ENCODE measurements at regions not wholly inside any gene's neighbourhood (a gene's known extent, or its start where the extent isn't known, plus 50 kb on each side); places are given as distances from the start of the nearest gene placed in this dataset.

DNA sequence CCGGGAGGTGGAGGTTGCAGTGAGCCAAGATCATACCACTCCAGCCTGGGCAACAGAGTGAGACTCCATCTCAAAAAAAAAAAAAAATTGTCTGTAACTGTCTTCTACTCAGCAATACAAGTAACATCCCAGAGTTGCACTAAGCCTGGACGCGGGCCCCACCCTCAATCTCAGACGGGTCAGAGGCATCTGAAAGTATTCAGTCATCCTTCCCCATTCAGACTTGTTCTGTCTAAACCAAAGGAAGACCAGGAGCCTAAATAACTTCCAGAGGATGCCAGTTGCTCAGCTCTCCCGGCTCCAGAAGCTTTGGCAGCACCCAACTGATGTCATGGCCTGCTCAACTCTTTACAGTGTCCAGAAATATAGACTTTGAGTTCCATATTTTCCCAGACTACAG lies 218.6 kb downstream of the AUH start:
- TF ChIP-seq GATA3 (IDR thresholded peaks at IDR 0.05; ENCODE audit: low read depth, low read length) (no peak), GATA2 (IDR thresholded peaks at IDR 0.05; ENCODE audit: low read depth, low read length) (no peak)

Data from SH-SY5Y (cell line).